Astrocyte of the cerebellum (primary cell): ENCODE measurements at regions not wholly inside any gene's neighbourhood (a gene's known extent, or its start where the extent isn't known, plus 50 kb on each side); places are given as distances from the start of the nearest gene placed in this dataset.
A peak's percentile ranks its signal among the peaks of the same experiment; 100 is the strongest.

ENCODE experiments used
- DNase-seq: peaks from one replicate; pipeline ENCODE4 v3.0.0-alpha.2; 2011; ENCODE audit warnings: low read depth
- H3K4me3 ChIP-seq: 2 replicates; pipeline ENCODE4 v1.5.1; 2011; ENCODE audit warnings: mild to moderate bottlenecking, low read depth, low read length, moderate library complexity
- in situ Hi-C: cut with HindIII; loops from 2 replicates; pipeline ENCODE4 v1.10.0; 2017; ENCODE audit warnings: low sequenced_read_pairs
- TF ChIP-seq, protein P1 (sequence below): IDR thresholded peaks from 2 replicates; pipeline ENCODE4 v1.5.1; 2012; ENCODE audit warnings: low read length, low read depth, moderate library complexity, mild to moderate bottlenecking; ENCODE audit errors: missing control alignments

DNA sequence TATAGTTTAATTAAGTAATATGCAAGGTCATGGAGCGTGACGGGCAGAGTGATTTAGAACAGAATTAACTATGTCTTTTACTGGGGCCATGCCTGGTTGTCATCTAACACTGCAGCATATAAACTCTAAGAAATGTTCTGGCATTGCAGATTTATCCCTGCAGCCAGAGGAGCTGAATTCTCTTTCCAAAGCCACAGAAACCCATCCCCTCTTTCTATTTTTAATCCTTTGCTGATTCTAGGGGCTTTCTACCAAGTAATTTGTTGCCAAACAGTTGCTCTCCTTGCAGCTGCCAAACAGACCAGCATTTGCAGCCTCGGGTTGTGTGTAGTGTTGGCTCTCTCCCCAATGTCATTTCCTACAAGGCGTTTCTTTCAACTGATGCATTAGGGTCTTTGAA, 243.2 kb upstream of the MON1B start:
- in situ Hi-C loops, result no loop called here
- TF ChIP-seq, protein P1, sequence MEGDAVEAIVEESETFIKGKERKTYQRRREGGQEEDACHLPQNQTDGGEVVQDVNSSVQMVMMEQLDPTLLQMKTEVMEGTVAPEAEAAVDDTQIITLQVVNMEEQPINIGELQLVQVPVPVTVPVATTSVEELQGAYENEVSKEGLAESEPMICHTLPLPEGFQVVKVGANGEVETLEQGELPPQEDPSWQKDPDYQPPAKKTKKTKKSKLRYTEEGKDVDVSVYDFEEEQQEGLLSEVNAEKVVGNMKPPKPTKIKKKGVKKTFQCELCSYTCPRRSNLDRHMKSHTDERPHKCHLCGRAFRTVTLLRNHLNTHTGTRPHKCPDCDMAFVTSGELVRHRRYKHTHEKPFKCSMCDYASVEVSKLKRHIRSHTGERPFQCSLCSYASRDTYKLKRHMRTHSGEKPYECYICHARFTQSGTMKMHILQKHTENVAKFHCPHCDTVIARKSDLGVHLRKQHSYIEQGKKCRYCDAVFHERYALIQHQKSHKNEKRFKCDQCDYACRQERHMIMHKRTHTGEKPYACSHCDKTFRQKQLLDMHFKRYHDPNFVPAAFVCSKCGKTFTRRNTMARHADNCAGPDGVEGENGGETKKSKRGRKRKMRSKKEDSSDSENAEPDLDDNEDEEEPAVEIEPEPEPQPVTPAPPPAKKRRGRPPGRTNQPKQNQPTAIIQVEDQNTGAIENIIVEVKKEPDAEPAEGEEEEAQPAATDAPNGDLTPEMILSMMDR, result no peak
- no peak overlapping the region for H3K4me3 ChIP-seq
- DNase-seq, result peak; percentile 6

DNA sequence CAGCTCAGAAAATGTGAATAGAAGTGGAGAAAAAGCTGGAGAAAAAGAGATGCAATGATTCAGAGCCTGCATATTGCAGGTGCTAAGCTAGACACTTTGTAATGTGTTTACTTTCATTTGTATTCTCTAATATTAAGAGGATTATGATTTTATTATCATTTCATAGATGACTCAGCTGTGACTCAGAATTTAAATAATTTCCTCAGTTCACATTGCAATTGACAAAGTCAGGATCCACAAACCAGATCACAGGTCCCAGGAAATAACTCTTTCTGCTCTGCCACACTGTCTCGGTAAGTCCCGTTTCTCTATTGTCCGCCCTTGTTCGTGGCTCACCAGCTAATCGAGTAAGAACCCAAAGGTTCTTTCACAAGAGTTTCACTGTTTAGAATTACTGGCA, 235.4 kb upstream of the MON1B start:
- DNase-seq, result no peak
- H3K4me3 ChIP-seq, result no peak overlapping the region
- TF ChIP-seq, protein P1, result no peak
- in situ Hi-C loops, result no loop called here

DNA sequence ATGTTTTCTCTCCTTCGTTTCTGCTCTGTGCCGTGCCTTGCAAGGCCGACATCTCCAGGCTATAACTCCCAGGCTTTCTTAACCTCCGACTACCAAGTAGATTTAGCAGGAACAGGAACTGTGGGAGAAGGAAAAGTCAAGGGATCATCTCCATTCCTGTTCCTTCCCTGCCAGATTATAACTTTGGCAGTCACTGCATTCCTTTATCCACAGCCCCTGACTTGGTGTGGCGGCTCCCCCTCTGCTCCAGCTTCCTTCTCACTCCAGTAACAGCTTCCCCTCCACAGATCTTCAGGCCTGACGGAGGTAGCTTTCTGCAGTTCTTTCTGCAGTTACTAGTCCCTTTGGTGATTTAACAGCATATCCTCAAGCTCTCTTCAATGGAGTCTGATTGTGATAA, 234.6 kb upstream of the MON1B start:
- no peak for DNase-seq
- in situ Hi-C loops, result no loop called here
- TF ChIP-seq, protein P1, result no peak
- H3K4me3 ChIP-seq, result no peak overlapping the region

DNA sequence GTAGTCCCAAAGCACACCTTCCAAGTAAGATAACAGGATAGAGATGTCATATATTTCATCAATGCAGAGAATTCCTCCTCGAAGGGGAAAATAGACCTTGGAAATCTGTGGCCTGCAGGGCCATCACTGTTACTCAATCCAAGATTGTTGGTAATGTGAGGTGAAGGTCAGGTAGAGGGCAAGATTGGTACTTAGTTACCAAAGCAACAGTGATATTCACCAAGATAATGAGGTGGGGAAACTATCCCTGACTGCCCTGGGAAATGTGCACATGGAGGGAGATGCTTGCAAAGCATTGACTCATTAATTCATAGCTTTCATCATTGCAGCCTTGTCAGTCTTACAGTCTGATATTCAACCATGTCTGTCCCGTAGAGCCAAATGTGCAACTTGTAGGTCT, 234.1 kb upstream of the MON1B start:
- no peak overlapping the region for H3K4me3 ChIP-seq
- TF ChIP-seq, protein P1, result no peak
- no peak for DNase-seq
- in situ Hi-C loops, result no loop called here

DNA sequence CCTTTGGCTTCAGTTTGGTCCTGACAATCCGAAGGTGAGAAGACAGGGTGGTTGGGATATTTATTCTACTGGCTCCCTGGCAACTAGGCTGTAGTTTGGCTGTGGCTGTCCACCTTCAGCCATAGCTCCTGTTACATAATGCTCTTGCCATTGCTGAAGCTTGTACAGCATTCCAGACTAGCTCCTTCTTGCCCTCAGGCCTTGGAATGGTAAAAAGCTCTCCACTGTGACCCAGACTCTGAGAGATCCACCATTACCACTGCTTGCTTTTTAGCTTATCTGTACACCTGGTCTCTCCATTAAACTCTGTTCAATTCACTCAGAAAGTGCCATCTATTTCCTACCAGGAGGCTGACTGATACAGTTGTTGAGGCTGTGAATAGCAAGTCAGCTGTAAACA, 231.8 kb upstream of the MON1B start:
- DNase-seq, result no peak
- no peak overlapping the region for H3K4me3 ChIP-seq
- in situ Hi-C loops, result no loop called here
- TF ChIP-seq, protein P1, result no peak

DNA sequence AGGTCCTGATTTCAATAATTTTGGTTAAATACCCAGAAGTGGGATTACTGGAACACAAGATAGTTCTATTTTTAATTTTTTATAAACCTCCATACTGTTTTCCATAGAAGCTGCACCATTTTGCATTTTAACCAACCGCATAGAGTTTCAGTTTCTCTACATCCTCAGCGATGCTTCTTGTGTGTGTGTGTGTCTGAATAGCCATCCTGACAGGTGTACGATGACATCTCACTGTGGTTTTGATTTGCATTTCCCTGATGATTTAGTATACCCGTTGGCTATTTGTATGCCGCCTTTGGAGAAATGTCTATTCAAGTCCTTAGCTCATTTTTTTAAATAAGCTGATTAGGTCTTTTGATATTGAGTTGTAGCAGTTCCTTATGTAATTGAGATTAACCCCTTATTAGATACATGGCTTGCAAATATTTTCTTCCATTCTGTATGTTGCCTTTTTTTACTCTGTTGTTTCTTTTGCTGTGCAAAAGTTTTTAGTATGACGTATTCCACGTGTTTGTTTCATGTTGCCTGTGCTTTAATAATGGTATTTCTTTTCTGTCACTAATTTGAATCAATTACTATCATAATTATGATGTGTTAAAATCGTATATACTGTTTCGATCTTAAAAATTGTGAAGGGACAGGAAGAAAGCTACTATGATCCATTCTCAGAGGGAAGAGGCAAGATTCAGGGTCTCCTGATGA, 227.2 kb upstream of the MON1B start:
- no peak for DNase-seq
- in situ Hi-C loops, result no loop called here
- TF ChIP-seq, protein P1, result no peak
- H3K4me3 ChIP-seq, result no peak overlapping the region
